ENCODE measurements at regions not wholly inside any gene's neighbourhood (a gene's known extent, or its start where the extent isn't known, plus 50 kb on each side); places are given as distances from the start of the nearest gene placed in this dataset.

DNA sequence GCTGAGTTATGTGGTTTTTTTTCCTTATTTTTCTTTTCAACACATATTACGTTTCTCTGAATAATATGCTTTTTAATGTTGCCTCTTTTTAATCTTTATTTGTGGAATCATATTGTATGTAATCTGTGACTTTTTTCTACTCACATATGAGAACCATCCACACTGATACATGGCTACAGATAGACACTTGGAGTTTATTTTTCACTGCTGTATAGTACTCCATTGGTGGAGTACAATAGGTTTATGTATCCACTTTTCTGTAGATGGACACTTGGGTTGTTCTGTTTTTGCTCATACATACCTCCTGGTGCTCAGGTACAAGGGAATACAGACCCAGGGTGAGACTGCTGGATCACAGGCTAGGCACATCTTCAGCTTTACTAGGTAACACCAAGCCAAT lies 71.5 kb upstream of the ERG start:
- TF ChIP-seq, protein P1, sequence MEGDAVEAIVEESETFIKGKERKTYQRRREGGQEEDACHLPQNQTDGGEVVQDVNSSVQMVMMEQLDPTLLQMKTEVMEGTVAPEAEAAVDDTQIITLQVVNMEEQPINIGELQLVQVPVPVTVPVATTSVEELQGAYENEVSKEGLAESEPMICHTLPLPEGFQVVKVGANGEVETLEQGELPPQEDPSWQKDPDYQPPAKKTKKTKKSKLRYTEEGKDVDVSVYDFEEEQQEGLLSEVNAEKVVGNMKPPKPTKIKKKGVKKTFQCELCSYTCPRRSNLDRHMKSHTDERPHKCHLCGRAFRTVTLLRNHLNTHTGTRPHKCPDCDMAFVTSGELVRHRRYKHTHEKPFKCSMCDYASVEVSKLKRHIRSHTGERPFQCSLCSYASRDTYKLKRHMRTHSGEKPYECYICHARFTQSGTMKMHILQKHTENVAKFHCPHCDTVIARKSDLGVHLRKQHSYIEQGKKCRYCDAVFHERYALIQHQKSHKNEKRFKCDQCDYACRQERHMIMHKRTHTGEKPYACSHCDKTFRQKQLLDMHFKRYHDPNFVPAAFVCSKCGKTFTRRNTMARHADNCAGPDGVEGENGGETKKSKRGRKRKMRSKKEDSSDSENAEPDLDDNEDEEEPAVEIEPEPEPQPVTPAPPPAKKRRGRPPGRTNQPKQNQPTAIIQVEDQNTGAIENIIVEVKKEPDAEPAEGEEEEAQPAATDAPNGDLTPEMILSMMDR (IDR thresholded peaks at IDR 0.05; ENCODE audit: borderline replicate concordance) = no peak
- DNase-seq = no peak
- Histone ChIP-seq H3K36me3 (no peaks in the 10 kb centered on the region), H3K4me1 (no peaks in the 10 kb centered on the region), H3K27me3 (ENCODE audit: low read depth) (peaks cover 66% of the 10 kb centered on the region), H3K4me3 (no peak overlapping the region), H3K9me3 (replicated peaks) (no peaks in the 10 kb centered on the region), H3K27ac (replicated peaks) (no peak overlapping the region)
- intact Hi-C loops (cut with micrococcal nuclease) = no loop called here

DNA sequence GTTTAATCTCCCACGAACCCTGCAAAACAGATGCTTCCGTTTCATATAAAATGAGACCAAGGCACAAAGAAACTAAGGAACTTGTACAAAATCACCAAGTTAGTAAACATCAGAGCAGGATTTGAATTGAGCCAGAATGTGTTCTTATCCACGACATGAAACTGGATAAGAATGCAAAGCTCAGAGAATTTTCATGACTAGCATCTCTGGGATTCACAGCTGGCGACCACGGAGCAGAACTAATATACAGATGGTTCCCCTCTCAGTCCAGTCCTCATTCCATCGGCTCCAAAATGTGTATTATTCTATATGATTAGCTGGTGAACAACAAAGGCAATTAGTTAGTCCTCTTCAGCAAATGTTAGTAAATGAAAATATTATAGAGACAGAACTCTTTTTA lies 72.3 kb upstream of the ERG start:
- DNase-seq = no peak
- TF ChIP-seq, protein P1 (IDR thresholded peaks at IDR 0.05; ENCODE audit: borderline replicate concordance) = no peak

DNA sequence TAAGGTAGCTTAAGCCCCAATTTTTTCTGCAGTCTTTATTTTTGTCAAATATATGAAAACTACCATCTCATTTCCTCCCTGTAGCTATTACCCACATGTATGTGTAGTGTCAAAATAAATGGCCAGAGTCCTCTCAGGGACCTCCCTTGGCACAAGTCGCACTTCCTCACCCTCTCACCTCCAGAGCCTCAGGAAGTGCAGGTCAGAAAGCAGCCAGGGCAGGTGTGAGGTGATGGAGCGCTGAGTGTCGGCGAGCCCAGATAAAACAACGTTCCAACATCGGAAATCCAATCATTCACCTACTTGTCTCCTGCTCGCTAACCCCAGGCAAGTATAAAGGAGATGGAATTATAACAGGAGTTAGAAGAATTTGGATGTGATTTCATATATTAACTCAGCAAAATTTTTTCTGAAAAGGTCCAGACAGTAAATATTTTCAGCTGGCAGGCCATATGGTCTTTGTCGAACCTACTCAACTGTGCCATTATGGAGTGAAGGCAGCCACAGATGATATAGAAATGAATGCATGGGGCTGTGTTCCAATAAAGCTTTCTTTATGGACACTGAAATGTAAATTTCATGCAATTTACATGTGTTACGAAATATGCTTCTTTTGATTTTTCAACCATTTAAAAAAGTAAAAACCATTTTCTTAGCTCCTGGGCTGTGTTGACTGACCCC lies 76.8 kb upstream of the ERG start:
- Histone ChIP-seq H3K27ac (replicated peaks) (no peak overlapping the region), H3K36me3 (no peaks in the 10 kb centered on the region), H3K4me1 (no peaks in the 10 kb centered on the region), H3K9me3 (replicated peaks) (no peaks in the 10 kb centered on the region), H3K4me3 (no peak overlapping the region), H3K27me3 (ENCODE audit: low read depth) (peaks cover 40% of the 10 kb centered on the region)
- no peak for DNase-seq
- TF ChIP-seq, protein P1 (IDR thresholded peaks at IDR 0.05; ENCODE audit: borderline replicate concordance) = no peak
- intact Hi-C loops (cut with micrococcal nuclease) = no loop called here

More for the DNA sequence above, 72.3 kb upstream of the ERG start:
- no peak overlapping the region for H3K27ac ChIP-seq (replicated peaks)
- no peaks in the 10 kb centered on the region for H3K4me1 ChIP-seq
- intact Hi-C loops (cut with micrococcal nuclease) = no loop called here
- no peak overlapping the region for H3K4me3 ChIP-seq
- peaks cover 65% of the 10 kb centered on the region for H3K27me3 ChIP-seq (ENCODE audit: low read depth)
- no peaks in the 10 kb centered on the region for H3K9me3 ChIP-seq (replicated peaks)
- H3K36me3 ChIP-seq = no peaks in the 10 kb centered on the region

DNA sequence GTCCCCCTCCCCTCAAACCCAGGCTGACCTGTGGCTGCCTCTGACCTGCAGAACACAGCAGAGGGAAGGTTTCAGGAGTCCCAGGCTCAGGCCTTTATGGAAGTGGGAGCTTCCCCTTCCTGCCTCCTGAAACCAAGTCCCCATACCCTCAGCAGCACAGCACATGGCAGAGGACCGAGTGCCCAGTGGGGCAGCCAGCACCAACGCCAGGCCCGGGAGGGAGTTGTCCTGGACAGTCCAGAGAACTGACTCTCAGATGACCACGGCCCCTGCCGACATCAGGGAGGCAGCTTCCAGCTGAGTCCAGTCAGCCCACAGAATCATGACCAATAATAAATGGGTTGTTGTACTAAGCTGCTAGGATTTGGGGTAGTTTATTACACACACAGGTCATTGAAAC lies 79.6 kb upstream of the ERG start:
- intact Hi-C loops (cut with micrococcal nuclease) = no loop called here
- no peaks in the 10 kb centered on the region for H3K9me3 ChIP-seq (replicated peaks)
- H3K27me3 ChIP-seq (ENCODE audit: low read depth) = peaks cover 28% of the 10 kb centered on the region
- TF ChIP-seq, protein P1 (IDR thresholded peaks at IDR 0.05; ENCODE audit: borderline replicate concordance) = no peak
- H3K4me3 ChIP-seq = no peak overlapping the region
- no peak overlapping the region for H3K27ac ChIP-seq (replicated peaks)
- H3K4me1 ChIP-seq = no peaks in the 10 kb centered on the region
- no peaks in the 10 kb centered on the region for H3K36me3 ChIP-seq
- no peak for DNase-seq

DNA sequence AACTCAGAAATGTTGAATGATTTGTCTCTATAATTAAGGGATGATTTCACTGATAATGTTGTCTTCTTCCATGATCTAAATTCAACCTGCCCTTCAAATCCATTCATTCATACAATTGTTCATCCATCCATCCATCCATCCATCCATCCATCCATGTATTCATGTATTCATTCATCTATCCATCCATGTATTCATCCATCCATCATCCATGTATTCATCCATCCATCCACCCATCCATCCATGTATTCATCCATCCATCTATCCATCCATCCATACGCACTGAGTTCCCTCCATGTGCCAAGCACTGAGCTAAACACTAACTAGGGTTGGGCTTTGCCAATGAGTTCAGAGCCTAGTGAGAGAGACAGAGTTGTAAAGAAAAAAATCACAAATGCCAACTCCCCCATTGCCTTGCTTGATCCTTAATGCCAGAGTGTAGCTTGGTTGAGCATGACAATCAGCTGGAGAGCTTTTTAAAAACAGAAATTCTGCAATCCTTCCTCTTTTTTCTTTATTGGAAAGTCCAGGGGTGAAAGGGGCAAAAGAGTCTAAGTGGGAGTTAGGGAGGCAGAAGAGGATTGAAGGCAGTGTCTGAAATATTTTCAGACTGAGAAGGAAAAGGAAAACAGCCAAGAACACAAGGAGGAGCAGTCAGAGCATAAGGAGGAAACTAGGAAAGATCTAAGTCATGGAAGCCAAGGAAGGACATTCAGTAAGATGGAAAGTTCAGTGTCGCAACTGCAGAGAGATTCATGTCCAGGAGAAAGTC lies 92.4 kb upstream of the ERG start:
- Histone ChIP-seq H3K4me3 (no peak overlapping the region), H3K4me1 (no peaks in the 10 kb centered on the region), H3K36me3 (no peaks in the 10 kb centered on the region), H3K27me3 (ENCODE audit: low read depth) (peaks cover 65% of the 10 kb centered on the region), H3K9me3 (replicated peaks) (no peaks in the 10 kb centered on the region), H3K27ac (replicated peaks) (no peak overlapping the region)
- intact Hi-C loops (cut with micrococcal nuclease) = no loop called here
- TF ChIP-seq, protein P1 (IDR thresholded peaks at IDR 0.05; ENCODE audit: borderline replicate concordance) = no peak
- DNase-seq = no peak
